ENCODE measurements at regions not wholly inside any gene's neighbourhood (a gene's known extent, or its start where the extent isn't known, plus 50 kb on each side); places are given as distances from the start of the nearest gene placed in this dataset.

- TF ChIP-seq, protein P1, sequence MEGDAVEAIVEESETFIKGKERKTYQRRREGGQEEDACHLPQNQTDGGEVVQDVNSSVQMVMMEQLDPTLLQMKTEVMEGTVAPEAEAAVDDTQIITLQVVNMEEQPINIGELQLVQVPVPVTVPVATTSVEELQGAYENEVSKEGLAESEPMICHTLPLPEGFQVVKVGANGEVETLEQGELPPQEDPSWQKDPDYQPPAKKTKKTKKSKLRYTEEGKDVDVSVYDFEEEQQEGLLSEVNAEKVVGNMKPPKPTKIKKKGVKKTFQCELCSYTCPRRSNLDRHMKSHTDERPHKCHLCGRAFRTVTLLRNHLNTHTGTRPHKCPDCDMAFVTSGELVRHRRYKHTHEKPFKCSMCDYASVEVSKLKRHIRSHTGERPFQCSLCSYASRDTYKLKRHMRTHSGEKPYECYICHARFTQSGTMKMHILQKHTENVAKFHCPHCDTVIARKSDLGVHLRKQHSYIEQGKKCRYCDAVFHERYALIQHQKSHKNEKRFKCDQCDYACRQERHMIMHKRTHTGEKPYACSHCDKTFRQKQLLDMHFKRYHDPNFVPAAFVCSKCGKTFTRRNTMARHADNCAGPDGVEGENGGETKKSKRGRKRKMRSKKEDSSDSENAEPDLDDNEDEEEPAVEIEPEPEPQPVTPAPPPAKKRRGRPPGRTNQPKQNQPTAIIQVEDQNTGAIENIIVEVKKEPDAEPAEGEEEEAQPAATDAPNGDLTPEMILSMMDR (conservative IDR thresholded peaks at IDR 0.05), result no peak
- no peak for TF ChIP-seq EZH2 (IDR thresholded peaks at IDR 0.05; ENCODE audit: low read depth)
These were observed 209.7 kb downstream of the RHOU start for GRCh38 chr1:228944935-228945371.

All from PC-9 (cell line).